H1 (cell line): ENCODE measurements at regions not wholly inside any gene's neighbourhood (a gene's known extent, or its start where the extent isn't known, plus 50 kb on each side); places are given as distances from the start of the nearest gene placed in this dataset.

ENCODE experiments used
- JUN ChIP-seq: IDR thresholded peaks from 2 replicates; pipeline ENCODE4 v1.6.1; 2011; ENCODE audit warnings: low read depth, mild to moderate bottlenecking, improper control_type of control experiment, low read length
- KDM4A ChIP-seq: IDR thresholded peaks from one replicate; pipeline ENCODE4 v1.7.1; 2012; ENCODE audit warnings: low read depth, mild to moderate bottlenecking, moderate library complexity, low read length, inconsistent platforms; ENCODE audit not compliant: severe bottlenecking
- MAFK ChIP-seq: IDR thresholded peaks from 2 replicates; pipeline ENCODE4 v1.6.1; 2012; ENCODE audit warnings: low read depth, mild to moderate bottlenecking, improper control_type of control experiment, low read length
- RAD21 ChIP-seq, 2 experiments: IDR thresholded peaks in 1 of 2; conservative IDR thresholded peaks in 1 of 2; 2 replicates each; pipeline ENCODE4 v1.6.1; 2011; ENCODE audit warnings: low read depth in 2 of 2, low read length in 2 of 2, improper control_type of control experiment in 1 of 2, inconsistent platforms in 1 of 2, mild to moderate bottlenecking in 1 of 2, moderate library complexity in 1 of 2
- SIX5 ChIP-seq: IDR thresholded peaks from 2 replicates; pipeline ENCODE4 v1.6.1; 2011; ENCODE audit warnings: mild to moderate bottlenecking, low read depth, low read length
- TCF12 ChIP-seq: IDR thresholded peaks from 2 replicates; pipeline ENCODE4 v1.6.1; 2011; ENCODE audit warnings: low read depth, mild to moderate bottlenecking, low read length
- TEAD4 ChIP-seq: IDR thresholded peaks from 2 replicates; pipeline ENCODE4 v1.6.1; 2012; ENCODE audit warnings: low read depth, low read length, inconsistent platforms, mixed read lengths

- TF ChIP-seq RAD21 (IDR thresholded peaks at IDR 0.05 in 1 of 2, conservative IDR thresholded peaks at IDR 0.05 in 1 of 2; ENCODE audit: low read depth in 2 of 2, low read length in 2 of 2) (no peak), KDM4A (no peak), TCF12 (no peak), JUN (no peak), TEAD4 (no peak), MAFK (no peak), SIX5 (no peak)
These were observed 370.2 kb upstream of the GRIA3 start (continued) for GRCh38 chrX:122813876-122814275.
